ENCODE measurements at regions not wholly inside any gene's neighbourhood (a gene's known extent, or its start where the extent isn't known, plus 50 kb on each side); places are given as distances from the start of the nearest gene placed in this dataset.

- DNase-seq = no peak
- WGBS (ENCODE audit: extremely low coverage, insufficient coverage, low lambda C conversion rate) = no CpG with 5 or more reads among the region's 9 CpGs
- no peaks in the 10 kb centered on the region for H3K27me3 ChIP-seq (ENCODE audit: insufficient read depth, low read length, poor library complexity)
- no peak overlapping the region for H2AK5ac ChIP-seq (ENCODE audit: low read length)
- no peak overlapping the region for H2BK15ac ChIP-seq (replicated peaks; ENCODE audit: low read depth)
- no peak overlapping the region for H4K8ac ChIP-seq (ENCODE audit: low read depth, low read length)
- no peak overlapping the region for H3K4me3 ChIP-seq (ENCODE audit: low read length)
- no peak overlapping the region for H4K5ac ChIP-seq (ENCODE audit: low read length)
- H3K36me3 ChIP-seq (ENCODE audit: control insufficient read depth, insufficient read depth, low read length) = no peaks in the 10 kb centered on the region
- no peaks in the 10 kb centered on the region for H3K79me1 ChIP-seq (ENCODE audit: low read length)
- no peaks in the 10 kb centered on the region for H3K4me1 ChIP-seq (ENCODE audit: control insufficient read depth, low read depth, low read length)
- no peak overlapping the region for H3K56ac ChIP-seq (ENCODE audit: low read length)
- H3K4ac ChIP-seq (ENCODE audit: low read depth, low read length) = no peak overlapping the region
- no peak overlapping the region for H2BK5ac ChIP-seq (ENCODE audit: low read length)
- no peak overlapping the region for H3K23ac ChIP-seq (ENCODE audit: low read length)
- no peaks in the 10 kb centered on the region for H3K79me2 ChIP-seq (ENCODE audit: control insufficient read depth, insufficient read depth, low read length)
- no peak overlapping the region for H3K18ac ChIP-seq (ENCODE audit: low read length)
- no peak overlapping the region for H3K27ac ChIP-seq (ENCODE audit: low read depth, low read length)
- H3K9ac ChIP-seq (ENCODE audit: low read length) = no peak overlapping the region
- no peak overlapping the region for H2BK120ac ChIP-seq (ENCODE audit: low read depth, low read length)
- no peak overlapping the region for H3K4me2 ChIP-seq (ENCODE audit: low read length)
Measured at GRCh38 chr3:21042184-21042583, 708.8 kb downstream of the ZNF385D start.

- DNase-seq = no peak
- H3K79me2 ChIP-seq (ENCODE audit: control insufficient read depth, insufficient read depth, low read length) = no peaks in the 10 kb centered on the region
- H3K27me3 ChIP-seq (ENCODE audit: insufficient read depth, low read length, poor library complexity) = no peaks in the 10 kb centered on the region
- H3K36me3 ChIP-seq (ENCODE audit: control insufficient read depth, insufficient read depth, low read length) = no peaks in the 10 kb centered on the region
- H3K18ac ChIP-seq (ENCODE audit: low read length) = no peak overlapping the region
- H3K9ac ChIP-seq (ENCODE audit: low read length) = no peak overlapping the region
- no peak overlapping the region for H2BK120ac ChIP-seq (ENCODE audit: low read depth, low read length)
- H3K27ac ChIP-seq (ENCODE audit: low read depth, low read length) = no peak overlapping the region
- no peak overlapping the region for H2AK5ac ChIP-seq (ENCODE audit: low read length)
- H4K5ac ChIP-seq (ENCODE audit: low read length) = no peak overlapping the region
- H3K4ac ChIP-seq (ENCODE audit: low read depth, low read length) = no peak overlapping the region
- no peak overlapping the region for H3K4me2 ChIP-seq (ENCODE audit: low read length)
- H3K4me3 ChIP-seq (ENCODE audit: low read length) = no peak overlapping the region
- no peak overlapping the region for H3K56ac ChIP-seq (ENCODE audit: low read length)
- no CpG with 5 or more reads among the region's 1 CpG for WGBS (ENCODE audit: extremely low coverage, insufficient coverage, low lambda C conversion rate)
- no peaks in the 10 kb centered on the region for H3K79me1 ChIP-seq (ENCODE audit: low read length)
- no peak overlapping the region for H3K23ac ChIP-seq (ENCODE audit: low read length)
- H4K8ac ChIP-seq (ENCODE audit: low read depth, low read length) = no peak overlapping the region
- H2BK5ac ChIP-seq (ENCODE audit: low read length) = no peak overlapping the region
- no peak overlapping the region for H2BK15ac ChIP-seq (replicated peaks; ENCODE audit: low read depth)
- no peaks in the 10 kb centered on the region for H3K4me1 ChIP-seq (ENCODE audit: control insufficient read depth, low read depth, low read length)
Measured at GRCh38 chr3:21041621-21042020, 709.4 kb downstream of the ZNF385D start.

- H4K8ac ChIP-seq (ENCODE audit: low read depth, low read length) = no peak overlapping the region
- H3K23ac ChIP-seq (ENCODE audit: low read length) = no peak overlapping the region
- H4K5ac ChIP-seq (ENCODE audit: low read length) = no peak overlapping the region
- no peaks in the 10 kb centered on the region for H3K4me1 ChIP-seq (ENCODE audit: control insufficient read depth, low read depth, low read length)
- no peak for DNase-seq
- H2BK15ac ChIP-seq (replicated peaks; ENCODE audit: low read depth) = no peak overlapping the region
- no peak overlapping the region for H3K18ac ChIP-seq (ENCODE audit: low read length)
- no peak overlapping the region for H3K4ac ChIP-seq (ENCODE audit: low read depth, low read length)
- no peak overlapping the region for H2BK120ac ChIP-seq (ENCODE audit: low read depth, low read length)
- H2AK5ac ChIP-seq (ENCODE audit: low read length) = no peak overlapping the region
- no peaks in the 10 kb centered on the region for H3K79me2 ChIP-seq (ENCODE audit: control insufficient read depth, insufficient read depth, low read length)
- no peaks in the 10 kb centered on the region for H3K27me3 ChIP-seq (ENCODE audit: insufficient read depth, low read length, poor library complexity)
- no peaks in the 10 kb centered on the region for H3K79me1 ChIP-seq (ENCODE audit: low read length)
- no peaks in the 10 kb centered on the region for H3K36me3 ChIP-seq (ENCODE audit: control insufficient read depth, insufficient read depth, low read length)
- H3K9ac ChIP-seq (ENCODE audit: low read length) = no peak overlapping the region
- no peak overlapping the region for H3K27ac ChIP-seq (ENCODE audit: low read depth, low read length)
- no CpG with 5 or more reads among the region's 1 CpG for WGBS (ENCODE audit: extremely low coverage, insufficient coverage, low lambda C conversion rate)
- H3K4me2 ChIP-seq (ENCODE audit: low read length) = no peak overlapping the region
- H3K4me3 ChIP-seq (ENCODE audit: low read length) = no peak overlapping the region
- H2BK5ac ChIP-seq (ENCODE audit: low read length) = no peak overlapping the region
- no peak overlapping the region for H3K56ac ChIP-seq (ENCODE audit: low read length)
Measured at GRCh38 chr3:21036888-21037287, 714.1 kb downstream of the ZNF385D start.

- Histone ChIP-seq H3K4ac (ENCODE audit: low read depth, low read length) (no peak overlapping the region), H2BK5ac (ENCODE audit: low read length) (no peak overlapping the region)
- WGBS (ENCODE audit: extremely low coverage, insufficient coverage, low lambda C conversion rate) = no CpG with 5 or more reads among the region's 5 CpGs
Measured at GRCh38 chr3:21028412-21028811, 722.6 kb downstream of the ZNF385D start.

GRCh38 chr3:21024563-21024962 is 726.4 kb downstream of the ZNF385D start:
- Histone ChIP-seq H2BK5ac (ENCODE audit: low read length) (no peak overlapping the region), H2AK5ac (ENCODE audit: low read length) (no peak overlapping the region), H2BK120ac (ENCODE audit: low read depth, low read length) (no peak overlapping the region), H2BK15ac (replicated peaks; ENCODE audit: low read depth) (no peak overlapping the region), H4K5ac (ENCODE audit: low read length) (no peak overlapping the region), H3K4me3 (ENCODE audit: low read length) (no peak overlapping the region), H3K9ac (ENCODE audit: low read length) (no peak overlapping the region), H3K27me3 (ENCODE audit: insufficient read depth, low read length, poor library complexity) (no peaks in the 10 kb centered on the region), H3K23ac (ENCODE audit: low read length) (no peak overlapping the region), H3K4me1 (ENCODE audit: control insufficient read depth, low read depth, low read length) (no peaks in the 10 kb centered on the region), H3K79me2 (ENCODE audit: control insufficient read depth, insufficient read depth, low read length) (no peaks in the 10 kb centered on the region), H3K79me1 (ENCODE audit: low read length) (no peaks in the 10 kb centered on the region), H3K4ac (ENCODE audit: low read depth, low read length) (no peak overlapping the region), H3K4me2 (ENCODE audit: low read length) (no peak overlapping the region), H3K56ac (ENCODE audit: low read length) (no peak overlapping the region), H3K27ac (ENCODE audit: low read depth, low read length) (no peak overlapping the region), H3K18ac (ENCODE audit: low read length) (no peak overlapping the region), H4K8ac (ENCODE audit: low read depth, low read length) (no peak overlapping the region), H3K36me3 (ENCODE audit: control insufficient read depth, insufficient read depth, low read length) (no peaks in the 10 kb centered on the region)
- no CpG with 5 or more reads among the region's 2 CpGs for WGBS (ENCODE audit: extremely low coverage, insufficient coverage, low lambda C conversion rate)
- no peak for DNase-seq

More at GRCh38 chr3:21028412-21028811, 722.6 kb downstream of the ZNF385D start:
- Histone ChIP-seq H2BK120ac (ENCODE audit: low read depth, low read length) (no peak overlapping the region), H3K27ac (ENCODE audit: low read depth, low read length) (no peak overlapping the region), H3K4me2 (ENCODE audit: low read length) (no peak overlapping the region), H4K8ac (ENCODE audit: low read depth, low read length) (no peak overlapping the region), H3K18ac (ENCODE audit: low read length) (no peak overlapping the region), H3K79me1 (ENCODE audit: low read length) (no peaks in the 10 kb centered on the region), H3K4me3 (ENCODE audit: low read length) (no peak overlapping the region), H3K36me3 (ENCODE audit: control insufficient read depth, insufficient read depth, low read length) (no peaks in the 10 kb centered on the region), H3K79me2 (ENCODE audit: control insufficient read depth, insufficient read depth, low read length) (no peaks in the 10 kb centered on the region), H3K56ac (ENCODE audit: low read length) (no peak overlapping the region), H2BK15ac (replicated peaks; ENCODE audit: low read depth) (no peak overlapping the region), H3K27me3 (ENCODE audit: insufficient read depth, low read length, poor library complexity) (no peaks in the 10 kb centered on the region), H3K23ac (ENCODE audit: low read length) (no peak overlapping the region), H3K4me1 (ENCODE audit: control insufficient read depth, low read depth, low read length) (no peaks in the 10 kb centered on the region), H2AK5ac (ENCODE audit: low read length) (no peak overlapping the region), H4K5ac (ENCODE audit: low read length) (no peak overlapping the region), H3K9ac (ENCODE audit: low read length) (no peak overlapping the region)
- no peak for DNase-seq

GRCh38 chr3:21020681-21021080 is 730.3 kb downstream of the ZNF385D start:
- Histone ChIP-seq H3K36me3 (ENCODE audit: control insufficient read depth, insufficient read depth, low read length) (no peaks in the 10 kb centered on the region), H3K27me3 (ENCODE audit: insufficient read depth, low read length, poor library complexity) (no peaks in the 10 kb centered on the region), H3K56ac (ENCODE audit: low read length) (no peak overlapping the region), H2BK15ac (replicated peaks; ENCODE audit: low read depth) (no peak overlapping the region), H3K79me2 (ENCODE audit: control insufficient read depth, insufficient read depth, low read length) (no peaks in the 10 kb centered on the region), H3K4me1 (ENCODE audit: control insufficient read depth, low read depth, low read length) (no peaks in the 10 kb centered on the region), H4K5ac (ENCODE audit: low read length) (no peak overlapping the region), H3K18ac (ENCODE audit: low read length) (no peak overlapping the region), H3K27ac (ENCODE audit: low read depth, low read length) (no peak overlapping the region), H3K4me3 (ENCODE audit: low read length) (no peak overlapping the region), H2AK5ac (ENCODE audit: low read length) (no peak overlapping the region), H2BK120ac (ENCODE audit: low read depth, low read length) (no peak overlapping the region), H3K9ac (ENCODE audit: low read length) (no peak overlapping the region), H3K4ac (ENCODE audit: low read depth, low read length) (no peak overlapping the region), H4K8ac (ENCODE audit: low read depth, low read length) (no peak overlapping the region), H3K23ac (ENCODE audit: low read length) (no peak overlapping the region), H3K79me1 (ENCODE audit: low read length) (no peaks in the 10 kb centered on the region), H3K4me2 (ENCODE audit: low read length) (no peak overlapping the region), H2BK5ac (ENCODE audit: low read length) (no peak overlapping the region)
- no CpG with 5 or more reads among the region's 5 CpGs for WGBS (ENCODE audit: extremely low coverage, insufficient coverage, low lambda C conversion rate)
- DNase-seq = no peak

Data from mesendoderm (in vitro differentiated cells).